ENCODE measurements at regions not wholly inside any gene's neighbourhood (a gene's known extent, or its start where the extent isn't known, plus 50 kb on each side); places are given as distances from the start of the nearest gene placed in this dataset.

GRCh38 chr15:100809587-100809986, 70.0 kb upstream of the ALDH1A3 start:
- H3K27ac ChIP-seq: no peak overlapping the region
- ChIA-PET POLR2A (ENCODE audit: low non-redundant PET) (no interaction called here), CTCF (no interaction called here)
- no peak for TF ChIP-seq CTCF (conservative IDR thresholded peaks at IDR 0.05; ENCODE audit: low read depth)
- DNase-seq (ENCODE audit: low spot score): no peak

- no peak overlapping the region for H3K27ac ChIP-seq
- ChIA-PET CTCF (no interaction called here), POLR2A (ENCODE audit: low non-redundant PET) (no interaction called here)
- TF ChIP-seq CTCF (conservative IDR thresholded peaks at IDR 0.05; ENCODE audit: low read depth): no peak
- DNase-seq (ENCODE audit: low spot score): no peak
Measured at GRCh38 chr15:100810229-100810628, 69.4 kb upstream of the ALDH1A3 start.

- H3K27ac ChIP-seq: no peak overlapping the region
- ChIA-PET POLR2A (ENCODE audit: low non-redundant PET) (no interaction called here), CTCF (no interaction called here)
- no peak for TF ChIP-seq CTCF (conservative IDR thresholded peaks at IDR 0.05; ENCODE audit: low read depth)
- no peak for DNase-seq (ENCODE audit: low spot score)
Measured at GRCh38 chr15:100810831-100811230, 68.8 kb upstream of the ALDH1A3 start.

GRCh38 chr15:100812802-100813201, 66.8 kb upstream of the ALDH1A3 start:
- CTCF ChIA-PET: interaction anchor here (0.6 kb wide), 1 partner anchor 17 kb away, joined by 3 read pairs; no protein-coding TSS in a partner anchor
- H3K27ac ChIP-seq: no peak overlapping the region
- TF ChIP-seq CTCF (conservative IDR thresholded peaks at IDR 0.05; ENCODE audit: low read depth): no peak
- POLR2A ChIA-PET (ENCODE audit: low non-redundant PET): no interaction called here
- no peak for DNase-seq (ENCODE audit: low spot score)

GRCh38 chr15:100818927-100819326, 60.7 kb upstream of the ALDH1A3 start:
- ChIA-PET CTCF (interaction anchor here (0.7 kb wide), 1 partner anchor 190 kb away, joined by 3 read pairs; no protein-coding TSS in a partner anchor), POLR2A (ENCODE audit: low non-redundant PET) (no interaction called here)
- DNase-seq (ENCODE audit: low spot score): no peak
- no peak for TF ChIP-seq CTCF (conservative IDR thresholded peaks at IDR 0.05; ENCODE audit: low read depth)
- H3K27ac ChIP-seq: no peak overlapping the region

- no peak for TF ChIP-seq CTCF (conservative IDR thresholded peaks at IDR 0.05; ENCODE audit: low read depth)
- POLR2A ChIA-PET (ENCODE audit: low non-redundant PET): no interaction called here
- no peak for DNase-seq (ENCODE audit: low spot score)
- H3K27ac ChIP-seq: no peak overlapping the region
- CTCF ChIA-PET: no interaction called here
Measured at GRCh38 chr15:100820528-100820927, 59.1 kb upstream of the ALDH1A3 start.

- H3K27ac ChIP-seq: no peak overlapping the region
- CTCF ChIA-PET: no interaction called here
- DNase-seq (ENCODE audit: low spot score): no peak
- TF ChIP-seq CTCF (conservative IDR thresholded peaks at IDR 0.05; ENCODE audit: low read depth): no peak
- POLR2A ChIA-PET (ENCODE audit: low non-redundant PET): no interaction called here
Measured at GRCh38 chr15:100821327-100821726, 58.3 kb upstream of the ALDH1A3 start.
